K562 (cell line): ENCODE measurements at regions not wholly inside any gene's neighbourhood (a gene's known extent, or its start where the extent isn't known, plus 50 kb on each side); places are given as distances from the start of the nearest gene placed in this dataset.

Source experiments
- ATAC-seq: fragments of 200-7000 bp; cut with Tn5 transposase; 3 replicates; pipeline ENCODE4 v1.9.1; 2020; ENCODE audit warnings: moderate library complexity
- BruUV-seq: library from RNA; stranded (reverse); fragments of 400-500 nt; replicated peaks from 2 replicates; lab custom pipeline; 2021; lab: Mats Ljungman, UMichigan
- CTCF ChIA-PET: fragments of 300-600 bp; formaldehyde crosslinking; extraction: SDS; loops from one replicate; lab custom pipeline; 2021; ENCODE audit warnings: low intra/inter-chr PET ratio; lab: Yijun Ruan, JAX
- POLR2A ChIA-PET: fragments of 300-600, 350-650 bp; sonication (Branson Sonifier 250); formaldehyde crosslinking; extraction: SDS; loops from one replicate; lab custom pipeline; 2021; ENCODE audit warnings: antibody characterized with exemption, inconsistent platforms; lab: Yijun Ruan, JAX
- DNase-seq, 4 experiments: peaks; one replicate each; pipeline versions ENCODE4 v3.0.0 to v3.0.0-alpha.2; 2011 to 2018; ENCODE audit warnings: low spot score in 3 of 4, mixed read lengths in 3 of 4; ENCODE audit errors: extremely low read depth in 1 of 4
- FAIRE-seq: peaks from 2 replicates; lab custom pipeline; 2011; peaks lifted over from hg19 to GRCh38; lab: Jason Lieb, UNC
- H2AFZ ChIP-seq: 2 replicates; pipeline ENCODE4 v1.6.0; 2011; ENCODE audit warnings: low read depth, low read length, control low read depth, inconsistent platforms
- H3K27ac ChIP-seq: fragments of 200-600 bp; 3 replicates; pipeline ENCODE4 v1.8.0; 2011; ENCODE audit warnings: low read depth, mild to moderate bottlenecking, control low read depth, inconsistent platforms, low read length, moderate library complexity, mixed read lengths; ENCODE audit errors: extremely low read depth
- H3K27me3 ChIP-seq, 2 experiments: fragments of 300-600 bp in 1 of 2; 2 replicates in 1 of 2; 3 replicates in 1 of 2; pipeline versions ENCODE4 v1.6.0 to v1.8.0; 2011; ENCODE audit warnings: inconsistent platforms in 2 of 2, low read length in 2 of 2, mild to moderate bottlenecking in 1 of 2, mixed read lengths in 1 of 2, moderate library complexity in 1 of 2; ENCODE audit not compliant: control insufficient read depth in 2 of 2, insufficient read depth in 2 of 2
- H3K36me3 ChIP-seq: fragments of 300-600 bp; 3 replicates; pipeline ENCODE4 v1.8.0; 2011; ENCODE audit warnings: mild to moderate bottlenecking, low read length, inconsistent platforms; ENCODE audit not compliant: control insufficient read depth, insufficient read depth
- H3K4me1 ChIP-seq, 2 experiments: fragments of 200-600 bp in 1 of 2; replicated peaks in 1 of 2; 2 replicates in 1 of 2; 3 replicates in 1 of 2; pipeline versions ENCODE4 v1.5.1 to v1.8.0; 2011; ENCODE audit warnings: inconsistent platforms in 2 of 2, low read length in 2 of 2, mild to moderate bottlenecking in 1 of 2, mixed read lengths in 1 of 2, moderate library complexity in 1 of 2; ENCODE audit not compliant: control insufficient read depth in 2 of 2, insufficient read depth in 2 of 2
- H3K4me2 ChIP-seq: 2 replicates; pipeline ENCODE4 v1.6.1; 2011; ENCODE audit warnings: low read length, control low read depth, inconsistent platforms, mixed read lengths; ENCODE audit not compliant: insufficient read depth
- H3K4me3 ChIP-seq: fragments of 200-600 bp; sonication (generic), shearing (Covaris generic); 2 replicates; pipeline ENCODE4 v1.5.1; 2016; ENCODE audit warnings: control low read depth, inconsistent platforms
- H3K79me2 ChIP-seq: fragments of 200-600 bp; 3 replicates; pipeline ENCODE4 v1.8.0; 2011; ENCODE audit warnings: low read length, inconsistent platforms; ENCODE audit not compliant: control insufficient read depth, insufficient read depth
- H3K9ac ChIP-seq, 2 experiments: 2 replicates each; pipeline versions ENCODE4 v1.6.0 to v1.6.1; 2011; ENCODE audit warnings: low read depth in 2 of 2, low read length in 2 of 2, control low read depth in 1 of 2, inconsistent platforms in 1 of 2, mild to moderate bottlenecking in 1 of 2, mixed read lengths in 1 of 2; ENCODE audit not compliant: insufficient read depth in 1 of 2
- H3K9me1 ChIP-seq: one replicate; pipeline ENCODE4 v1.6.0; 2011; ENCODE audit warnings: inconsistent platforms, mild to moderate bottlenecking, low read length, moderate library complexity; ENCODE audit not compliant: control insufficient read depth, insufficient read depth
- H3K9me3 ChIP-seq: replicated peaks from 2 replicates; pipeline ENCODE4 v1.5.1; 2011; ENCODE audit warnings: low read depth, low read length, inconsistent platforms; ENCODE audit not compliant: control insufficient read depth, insufficient read depth
- H4K20me1 ChIP-seq: replicated peaks from 2 replicates; pipeline ENCODE4 v1.6.1; 2011; ENCODE audit warnings: low read length, inconsistent platforms, mixed read lengths; ENCODE audit not compliant: control insufficient read depth, insufficient read depth
- KAT7 ChIP-seq: sonication (generic); formaldehyde crosslinking; IDR thresholded peaks from 2 replicates; pipeline ENCODE4 v1.8.0; 2022; ENCODE audit warnings: missing genetic modification reagents, mild to moderate bottlenecking, borderline replicate concordance
- KLF10 ChIP-seq: fragments of 250-450 bp; sonication (Bioruptor Pico); IDR thresholded peaks from 2 replicates; pipeline ENCODE4 v1.6.1; 2021; ENCODE audit warnings: matching md5 sums
- LARP7 ChIP-seq: fragments of 450-650 bp; IDR thresholded peaks from 2 replicates; pipeline ENCODE4 v1.6.1; 2016
- POLR2H ChIP-seq: IDR thresholded peaks from 2 replicates; pipeline ENCODE4 v1.6.1; 2016; ENCODE audit warnings: missing genetic modification characterization, low read depth, mild to moderate bottlenecking, control low read depth, missing compliant biosample characterization, moderate library complexity
- REST ChIP-seq, 2 experiments: fragments of 450-650 bp; formaldehyde crosslinking in 1 of 2; IDR thresholded peaks; 2 replicates each; pipeline versions ENCODE4 v1.4.0 to v1.6.1; 2014 to 2020; ENCODE audit warnings: mild to moderate bottlenecking in 2 of 2, borderline replicate concordance in 1 of 2, low read depth in 1 of 2
- ZBTB7A ChIP-seq: IDR thresholded peaks from 2 replicates; pipeline ENCODE4 v1.6.1; 2011; ENCODE audit warnings: low read depth, mild to moderate bottlenecking, low read length, moderate library complexity, borderline replicate concordance; ENCODE audit not compliant: control insufficient read depth
- ZNF584 ChIP-seq: fragments of 200-800 bp; sonication (Bioruptor generic); IDR thresholded peaks from 2 replicates; pipeline ENCODE4 v1.6.1; 2016; ENCODE audit warnings: low read depth, mild to moderate bottlenecking, missing genetic modification characterization, missing compliant biosample characterization
- WGBS: fragments of 100-300 bp; shearing (Covaris generic); methylation state at CpG from one replicate; pipeline ENCODE4 v1.1.6; 2016; ENCODE audit warnings: low coverage, mixed read lengths; ENCODE audit not compliant: insufficient coverage; ENCODE audit errors: missing lambda C conversion rate; 5-methylcytosine and 5-hydroxymethylcytosine counted together
- in situ Hi-C: fragments of 300-500 bp; cut with MboI; formaldehyde crosslinking; loops from 4 replicates; pipeline ENCODE4 v1.15.0; 2018; ENCODE audit warnings: inconsistent platforms, mixed read lengths
- intact Hi-C: fragments of 100-400 bp; cut with micrococcal nuclease; formaldehyde crosslinking; loops from 2 replicates; pipeline ENCODE4 v1.14.2; 2022

- no peak overlapping the region for H3K27ac ChIP-seq
- no peak overlapping the region for H3K4me2 ChIP-seq
- ChIA-PET POLR2A (no interaction called here), CTCF (no interaction called here)
- H3K79me2 ChIP-seq = no peaks in the 10 kb centered on the region
- H3K9me1 ChIP-seq = no peaks in the 10 kb centered on the region
- TF ChIP-seq ZNF584 (CRISPR knock-in tag) = no peak
- no peak for TF ChIP-seq ZBTB7A
- no peak for TF ChIP-seq KLF10 (CRISPR knock-in tag)
- no peaks in the 10 kb centered on the region for H3K4me1 ChIP-seq
- no TSS peak for BruUV-seq
- no peak overlapping the region for H3K9ac ChIP-seq
- no peak overlapping the region for H3K4me3 ChIP-seq
- no peaks in the 10 kb centered on the region for H4K20me1 ChIP-seq
- H3K9me3 ChIP-seq = no peaks in the 10 kb centered on the region
- FAIRE-seq (no peak), ATAC-seq (no peak), DNase-seq (no peak)
- in situ Hi-C loops (no loop called here), intact Hi-C loops (no loop called here)
- no peaks in the 10 kb centered on the region for H3K27me3 ChIP-seq
- no peak overlapping the region for H2AFZ ChIP-seq
- 0% methylated on average over 5 of the region's 5 CpGs for WGBS
- no peaks in the 10 kb centered on the region for H3K36me3 ChIP-seq
Observed at GRCh38 chr11:111021131-111021530, 224.4 kb upstream of the POU2AF2 start.

GRCh38 chr11:111019871-111020670 lies 225.5 kb upstream of the POU2AF2 start:
- H4K20me1 ChIP-seq = no peaks in the 10 kb centered on the region
- no peak overlapping the region for H3K4me2 ChIP-seq
- H3K79me2 ChIP-seq = no peaks in the 10 kb centered on the region
- POLR2A ChIA-PET = no interaction called here
- H3K9me1 ChIP-seq = no peaks in the 10 kb centered on the region
- in situ Hi-C loops = no loop called here
- DNase-seq = no peak
- H3K27me3 ChIP-seq = no peaks in the 10 kb centered on the region
- no peaks in the 10 kb centered on the region for H3K4me1 ChIP-seq
- H3K27ac ChIP-seq = no peak overlapping the region
- no peak for ATAC-seq
- no peaks in the 10 kb centered on the region for H3K9me3 ChIP-seq
- no peaks in the 10 kb centered on the region for H3K36me3 ChIP-seq
- no peak overlapping the region for H2AFZ ChIP-seq
- CTCF ChIA-PET = no interaction called here
- WGBS = under 1% methylated on average over 10 of the region's 10 CpGs
- FAIRE-seq = no peak
- intact Hi-C loops = no loop called here
- H3K4me3 ChIP-seq = no peak overlapping the region
- no TSS peak for BruUV-seq
- H3K9ac ChIP-seq = no peak overlapping the region
- TF ChIP-seq KAT7 (CRISPR knock-in tag) = no peak
- TF ChIP-seq LARP7 = no peak
- no peak for TF ChIP-seq REST (IDR thresholded peaks at IDR 0.05; ENCODE audit: borderline replicate concordance)
- no peak for TF ChIP-seq REST (CRISPR knock-in tag; IDR thresholded peaks at IDR 0.05; ENCODE audit: low read depth)
- no peak for TF ChIP-seq POLR2H
